GM19035 (cell line): ENCODE measurements at regions not wholly inside any gene's neighbourhood (a gene's known extent, or its start where the extent isn't known, plus 50 kb on each side); places are given as distances from the start of the nearest gene placed in this dataset.

ENCODE experiments used
- ATAC-seq: cut with Tn5 transposase; IDR thresholded peaks from one replicate; pipeline ENCODE4 v1.9.1; 2021; ENCODE audit not compliant: unreplicated experiment

GRCh38 chr3:109532257-109533216 is 195.2 kb upstream of the DPPA4 start:
- ATAC-seq: no peak

GRCh38 chr3:109545746-109546145 is 208.4 kb upstream of the DPPA4 start:
- no peak for ATAC-seq

- no peak for ATAC-seq
Measured at GRCh38 chr3:109548192-109548938, 211.0 kb upstream of the DPPA4 start.

GRCh38 chr3:109553591-109554371 is 216.4 kb upstream of the DPPA4 start:
- ATAC-seq: no peak

GRCh38 chr3:109559389-109559788 is 222.0 kb upstream of the DPPA4 start:
- ATAC-seq: no peak

GRCh38 chr3:109563149-109563548 is 225.8 kb upstream of the DPPA4 start:
- no peak for ATAC-seq

- no peak for ATAC-seq
Measured at GRCh38 chr3:109569135-109569846, 231.9 kb upstream of the DPPA4 start.

GRCh38 chr3:109570408-109570807 is 233.1 kb upstream of the DPPA4 start:
- ATAC-seq: no peak

GRCh38 chr3:109572301-109572700 is 235.0 kb upstream of the DPPA4 start:
- no peak for ATAC-seq

GRCh38 chr3:109596991-109597390 is 259.6 kb upstream of the DPPA4 start:
- no peak for ATAC-seq

- ATAC-seq: no peak
Measured at GRCh38 chr3:109597444-109597843, 260.1 kb upstream of the DPPA4 start.

- no peak for ATAC-seq
Measured at GRCh38 chr3:109607897-109608296, 270.6 kb upstream of the DPPA4 start.

GRCh38 chr3:109608574-109608973 is 271.2 kb upstream of the DPPA4 start:
- ATAC-seq: no peak

GRCh38 chr3:109618766-109619378 is 281.5 kb upstream of the DPPA4 start:
- ATAC-seq: no peak

GRCh38 chr3:109631897-109632296 is 294.6 kb upstream of the DPPA4 start:
- ATAC-seq: no peak

GRCh38 chr3:109640146-109640652 is 302.9 kb upstream of the DPPA4 start:
- ATAC-seq: no peak

GRCh38 chr3:109642025-109642424 is 304.7 kb upstream of the DPPA4 start:
- no peak for ATAC-seq

GRCh38 chr3:109643590-109643989 is 306.2 kb upstream of the DPPA4 start:
- ATAC-seq: no peak

- no peak for ATAC-seq
Measured at GRCh38 chr3:109644332-109644731, 307.0 kb upstream of the DPPA4 start.

- ATAC-seq: no peak
Measured at GRCh38 chr3:109644746-109645145, 307.4 kb upstream of the DPPA4 start.
